Head of caudate nucleus (tissue), 42 donors: ENCODE measurements at regions not wholly inside any gene's neighbourhood (a gene's known extent, or its start where the extent isn't known, plus 50 kb on each side); places are given as distances from the start of the nearest gene placed in this dataset.

Experiments used
- DNase-seq, 42 donors: peaks; one replicate each; pipeline versions ENCODE4 v3.0.0 to v3.0.0-alpha.2; 2020 to 2021; ENCODE audit warnings: mixed read lengths in 7 of 42
- intact Hi-C: fragments of 100-400 bp; cut with DNase I; formaldehyde crosslinking; loops from one replicate; pipeline ENCODE4 v1.15.0; 2022

DNA sequence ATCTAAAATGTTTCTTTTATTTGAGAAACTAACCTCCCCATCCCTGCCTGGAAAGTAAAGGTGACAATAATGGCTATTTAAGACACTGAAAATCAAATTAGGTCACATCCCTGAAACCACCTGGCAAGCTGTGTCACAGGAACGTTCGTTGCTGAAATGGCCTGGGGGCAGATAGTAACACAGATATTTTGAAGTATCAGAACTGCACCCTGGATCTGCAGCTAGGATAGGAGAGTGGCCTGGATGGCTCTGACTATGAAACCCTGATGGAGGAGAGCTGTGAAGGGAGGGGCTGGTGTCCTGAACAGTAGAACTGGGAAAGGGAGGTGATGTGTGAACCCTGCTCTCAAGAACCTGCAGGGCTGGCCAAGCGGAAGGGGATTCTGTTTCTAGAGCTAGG is 648.3 kb upstream of the CFAP20DC start:
- DNase-seq = no peak
- intact Hi-C loops = no loop called here

GRCh38 chr3:59696783-59697182 is 647.0 kb upstream of the CFAP20DC start:
- intact Hi-C loops = no loop called here
- DNase-seq = no peak

DNA sequence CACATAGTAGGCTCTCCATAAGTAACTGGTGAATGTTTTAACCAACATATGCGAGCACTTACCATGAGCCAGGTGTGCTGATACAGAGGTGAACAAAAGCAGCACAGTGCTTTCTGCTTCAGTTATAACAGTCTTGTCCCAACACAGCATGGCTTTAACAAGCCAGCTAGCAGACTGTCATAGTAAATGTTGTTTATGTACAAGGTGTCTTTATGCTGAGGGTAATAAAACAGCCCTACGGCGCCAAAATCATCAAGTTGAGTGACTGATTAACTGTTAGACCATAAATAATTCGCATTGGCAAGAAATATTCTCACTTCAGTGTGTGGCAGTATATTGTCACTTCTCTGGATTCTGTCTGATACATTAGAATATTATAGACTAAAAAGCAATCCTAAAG is 646.0 kb upstream of the CFAP20DC start:
- intact Hi-C loops = no loop called here
- DNase-seq = no peak

- intact Hi-C loops = loop anchor here (5.0 kb wide), 1 partner anchor 65 kb away; no protein-coding TSS in a partner anchor
- no peak for DNase-seq
Observed at GRCh38 chr3:59692117-59692516, 642.3 kb upstream of the CFAP20DC start.

GRCh38 chr3:59690886-59691285 is 641.1 kb upstream of the CFAP20DC start:
- no peak for DNase-seq
- intact Hi-C loops = loop anchor here (5.0 kb wide), 1 partner anchor 64 kb away; no protein-coding TSS in a partner anchor

DNA sequence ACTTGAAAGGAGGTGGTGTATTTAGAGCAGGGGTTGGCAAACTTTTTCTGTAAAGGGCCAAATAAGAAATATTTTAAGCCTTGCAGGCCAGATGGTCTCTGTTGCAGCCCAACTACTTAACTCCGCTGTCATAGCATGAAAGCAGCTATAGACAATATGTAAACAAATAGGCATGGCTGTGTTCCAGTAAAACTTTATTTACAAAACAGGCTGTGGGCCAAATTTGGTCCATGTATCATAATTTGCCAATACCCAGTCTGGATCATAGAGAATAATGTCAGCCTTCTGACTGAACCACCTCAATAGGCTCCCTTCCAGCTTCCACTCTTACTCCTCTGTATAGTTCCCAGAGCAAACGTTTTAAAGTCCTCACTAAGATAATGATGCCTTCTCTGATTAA is 638.8 kb upstream of the CFAP20DC start:
- intact Hi-C loops = no loop called here

GRCh38 chr3:59685432-59685831 is 635.6 kb upstream of the CFAP20DC start:
- no peak for DNase-seq
- intact Hi-C loops = no loop called here

More for the DNA sequence above, 638.8 kb upstream of the CFAP20DC start:
- no peak for DNase-seq

DNA sequence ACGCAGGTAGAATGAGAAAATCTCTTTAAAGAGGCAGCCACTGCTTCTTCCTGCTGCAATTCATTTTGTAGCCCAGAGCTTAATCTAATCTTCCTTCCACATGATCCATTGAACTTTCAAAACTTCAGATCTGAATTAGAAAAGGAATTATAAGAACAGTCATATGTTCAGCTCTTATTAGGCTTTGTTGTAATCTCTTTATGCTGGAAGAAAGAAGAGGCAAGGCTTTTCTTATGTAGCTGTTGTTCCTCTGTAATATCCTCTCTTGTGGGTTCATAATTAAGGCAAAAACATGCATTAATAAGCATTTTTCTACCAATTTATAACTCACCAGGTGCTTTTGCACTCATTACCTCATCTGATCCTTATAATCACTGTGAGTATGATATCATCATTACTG is 634.9 kb upstream of the CFAP20DC start:
- intact Hi-C loops = no loop called here
- DNase-seq = no peak

DNA sequence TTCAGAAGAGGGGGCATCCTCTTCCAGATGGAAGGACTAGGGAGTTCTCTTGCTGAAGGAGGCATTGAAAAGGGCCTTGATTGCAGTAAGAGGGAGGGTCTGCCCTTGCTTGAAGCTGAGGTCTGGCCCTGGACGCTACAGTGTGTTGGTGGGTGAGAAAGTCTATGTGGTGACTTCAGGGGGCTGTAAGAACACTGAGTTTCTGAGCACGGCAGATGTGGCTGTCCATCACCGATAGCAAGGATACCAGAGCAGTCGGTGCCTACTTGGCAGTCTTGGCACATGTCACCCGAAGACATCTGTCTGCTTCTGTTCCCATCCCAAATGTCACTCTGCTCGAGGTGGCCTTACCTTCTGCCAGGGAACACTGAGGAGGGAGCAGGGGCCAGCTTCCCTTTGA is 631.1 kb upstream of the CFAP20DC start:
- intact Hi-C loops = no loop called here
- DNase-seq = no peak

- no peak for DNase-seq
- intact Hi-C loops = no loop called here
Observed at GRCh38 chr3:59677747-59678702, 628.2 kb upstream of the CFAP20DC start.

DNA sequence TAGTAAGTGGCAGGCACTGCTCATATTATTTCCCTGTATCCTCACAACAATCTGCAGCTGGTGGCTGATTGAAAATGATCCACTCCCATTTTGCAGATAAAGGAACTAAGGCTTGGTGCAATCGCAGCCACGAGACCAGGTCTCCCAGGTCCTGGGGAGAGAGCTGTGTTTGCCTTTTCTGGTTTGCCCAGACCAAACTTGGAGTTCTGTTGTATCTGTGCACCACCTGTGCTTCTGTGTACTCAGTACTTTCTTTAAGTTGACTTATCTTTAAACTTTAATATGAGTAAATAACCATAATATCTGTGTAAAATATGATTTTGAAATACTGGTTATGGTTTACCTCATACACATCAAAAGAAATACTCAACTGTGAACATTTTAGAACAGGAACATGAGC is 625.7 kb upstream of the CFAP20DC start:
- intact Hi-C loops = no loop called here
- DNase-seq = no peak

GRCh38 chr3:59663076-59663850 is 613.4 kb upstream of the CFAP20DC start:
- intact Hi-C loops = no loop called here

DNA sequence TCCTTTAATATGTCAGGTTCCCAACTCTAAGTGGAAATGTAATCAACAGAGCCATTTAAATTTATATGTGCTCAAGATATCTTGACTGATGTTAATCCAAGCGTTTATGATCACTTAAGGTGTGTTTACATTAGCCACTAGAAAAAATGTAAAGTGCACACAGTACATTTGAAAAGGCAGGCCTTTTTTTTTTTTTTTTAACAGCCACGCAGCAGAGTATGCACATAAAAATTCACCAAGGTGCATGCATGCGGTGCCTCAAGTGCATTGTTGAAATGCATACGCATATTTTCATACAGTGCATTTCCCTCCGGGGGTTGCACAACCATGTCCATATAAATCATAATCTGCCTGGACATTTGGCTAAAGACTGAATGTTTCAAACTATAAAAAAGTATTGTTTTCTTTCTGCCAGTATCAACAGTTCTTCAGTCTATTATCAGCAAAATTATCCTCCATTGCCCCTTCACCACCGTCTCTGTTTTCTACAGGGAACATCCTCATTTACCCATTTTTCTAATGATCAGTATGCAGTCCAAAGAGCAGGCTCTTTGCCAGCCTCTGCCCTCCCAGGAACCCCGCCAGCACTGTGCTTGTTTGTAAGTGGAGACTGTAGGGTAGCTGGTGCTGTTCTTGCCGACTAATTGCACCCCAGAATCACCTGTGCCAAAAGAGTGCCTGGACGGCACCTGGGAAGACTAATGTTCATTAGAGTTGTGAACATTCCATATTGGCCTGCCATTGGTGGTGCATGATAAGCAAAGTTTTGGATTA is 611.2 kb upstream of the CFAP20DC start:
- intact Hi-C loops = no loop called here
- DNase-seq = peak in 19 of 42 donors; percentile 10 to 53 (median 22)

More at GRCh38 chr3:59663076-59663850, 613.4 kb upstream of the CFAP20DC start:
- DNase-seq = no peak

GRCh38 chr3:59660376-59660775 is 610.6 kb upstream of the CFAP20DC start:
- intact Hi-C loops = no loop called here
- no peak for DNase-seq

DNA sequence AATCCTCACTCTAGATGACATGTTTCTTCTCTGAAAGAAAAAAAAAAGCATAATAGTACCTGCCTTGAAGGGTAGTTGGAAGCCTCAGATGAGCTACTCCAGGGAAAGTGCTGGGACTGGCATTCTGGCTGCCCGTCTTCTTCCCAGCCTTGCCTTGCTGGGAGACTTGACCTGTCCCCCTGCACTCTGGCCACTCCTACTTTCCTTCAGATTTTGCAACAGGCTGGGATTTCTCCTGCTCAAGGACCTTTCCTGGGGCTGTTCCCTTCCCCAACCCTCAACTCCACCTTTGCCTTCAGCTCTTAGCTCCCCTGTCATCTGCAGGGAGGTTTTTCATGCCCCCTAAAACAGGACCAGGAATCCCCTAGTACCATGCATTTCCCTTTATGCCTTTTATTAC is 609.9 kb upstream of the CFAP20DC start:
- DNase-seq = no peak
- intact Hi-C loops = no loop called here

- intact Hi-C loops = no loop called here
- DNase-seq = no peak
Observed at GRCh38 chr3:59658866-59659265, 609.0 kb upstream of the CFAP20DC start.

DNA sequence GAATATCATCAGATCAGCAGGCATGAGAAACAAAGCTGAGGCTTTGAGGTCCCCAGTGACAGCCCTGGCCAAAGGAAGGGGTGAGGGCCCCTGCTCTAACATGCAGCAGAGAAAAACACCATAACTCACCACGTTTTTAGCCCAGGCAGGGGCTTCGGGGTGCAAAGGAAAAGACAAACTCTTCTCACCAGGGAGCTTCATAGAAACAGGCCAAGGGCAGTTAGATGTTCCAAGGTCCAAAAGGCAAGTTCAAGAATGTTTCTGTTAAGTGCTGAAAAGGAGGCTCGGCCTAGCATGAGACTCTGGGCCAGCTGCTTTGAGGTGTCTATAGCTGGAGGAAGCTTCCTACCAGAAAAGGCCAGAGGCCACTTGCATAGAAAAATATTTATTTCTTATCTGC is 608.4 kb upstream of the CFAP20DC start:
- intact Hi-C loops = no loop called here
- no peak for DNase-seq

DNA sequence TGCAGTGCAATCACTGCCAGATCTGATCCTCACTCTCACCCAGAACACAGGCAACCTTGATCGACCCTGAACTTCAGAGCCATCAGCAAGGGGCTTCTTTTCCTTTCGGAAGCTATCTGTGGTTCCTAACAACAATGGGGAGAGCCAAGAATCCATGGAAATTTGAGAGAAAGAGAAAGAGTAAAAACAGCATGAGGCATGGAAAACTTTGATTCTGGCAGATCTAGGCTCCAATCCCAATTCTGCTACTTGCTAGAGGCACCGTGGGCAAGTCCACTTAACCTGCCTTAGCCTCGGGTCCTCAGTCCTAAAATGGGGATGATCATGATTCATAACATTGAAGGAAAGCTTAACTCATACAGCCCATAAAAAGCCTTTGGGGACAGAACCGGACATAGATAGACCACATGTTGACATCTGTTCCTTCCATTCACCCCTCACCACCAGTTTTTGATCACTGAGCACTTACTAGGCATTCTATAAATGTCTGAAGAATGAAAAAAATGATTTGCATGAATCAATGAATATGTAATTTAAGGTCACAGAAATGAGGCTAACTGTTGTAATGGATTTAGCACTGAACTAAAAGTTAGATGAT is 605.7 kb upstream of the CFAP20DC start:
- intact Hi-C loops = no loop called here
- DNase-seq = no peak
